B cell (primary cell): ENCODE measurements at regions not wholly inside any gene's neighbourhood (a gene's known extent, or its start where the extent isn't known, plus 50 kb on each side); places are given as distances from the start of the nearest gene placed in this dataset.
"Not testable (repeated sequence)": the region's sequence is repeated elsewhere in the genome, so short reads cannot be mapped to it uniquely, and the experiment has no call there.

Experiments used
- ATAC-seq: fragments of 200-7000 bp; cut with Tn5 transposase; one replicate; pipeline ENCODE4 v1.10.0; 2021; ENCODE audit warnings: low read depth, mild to moderate bottlenecking, moderate number of reproducible peaks, moderate library complexity
- CTCF ChIA-PET: fragments of 350-600 bp; sonication (Branson Sonifier 250); formaldehyde crosslinking; loops from one replicate; lab custom pipeline; 2021; ENCODE audit warnings: antibody characterized with exemption, inconsistent platforms; lab: Charles Lee
- POLR2A ChIA-PET: fragments of 350-600 bp; sonication (Branson Sonifier 250); formaldehyde crosslinking; loops from one replicate; lab custom pipeline; 2021; ENCODE audit warnings: antibody characterized with exemption; lab: Charles Lee
- DNase-seq: peaks from one replicate; pipeline ENCODE4 v3.0.0; 2013
- H2AFZ ChIP-seq: 2 replicates; pipeline ENCODE4 v1.6.1; 2012; ENCODE audit warnings: mild to moderate bottlenecking, low read depth, low read length; ENCODE audit not compliant: insufficient read depth, poor library complexity, severe bottlenecking
- H3K27ac ChIP-seq, 2 donors: 1 replicate in 1 of 2; 2 replicates in 1 of 2; pipeline ENCODE4 v1.5.1; 2012 to 2013; ENCODE audit warnings: low read length in 2 of 2, mild to moderate bottlenecking in 2 of 2, moderate library complexity in 1 of 2
- H3K27me3 ChIP-seq, 4 experiments: fragments of 200-600 bp in 1 of 4; sonication (generic) in 1 of 4; replicated peaks in 1 of 4; 1 replicate in 2 of 4; 2 replicates in 2 of 4; pipeline versions ENCODE4 v1.6.1 to v1.7.0; 2013 to 2016; ENCODE audit warnings: low read length in 3 of 4, mild to moderate bottlenecking in 2 of 4, mixed read lengths in 1 of 4, moderate library complexity in 1 of 4; ENCODE audit not compliant: insufficient read depth in 4 of 4, control insufficient read depth in 3 of 4; ENCODE audit errors: control extremely low read depth in 1 of 4
- H3K36me3 ChIP-seq, 2 experiments: replicated peaks in 1 of 2; 1 replicate in 1 of 2; 2 replicates in 1 of 2; pipeline versions ENCODE4 v1.6.1 to v1.7.1; 2013; ENCODE audit warnings: low read length in 1 of 2; ENCODE audit not compliant: insufficient read depth in 2 of 2, control insufficient read depth in 1 of 2; ENCODE audit errors: control extremely low read depth in 1 of 2, extremely low read depth in 1 of 2
- H3K4me1 ChIP-seq, 2 donors: fragments of 200-600 bp in 1 of 2; sonication (generic) in 1 of 2; 1 replicate in 1 of 2; 2 replicates in 1 of 2; pipeline versions ENCODE4 v1.5.1 to v1.6.1; 2013 to 2017; ENCODE audit warnings: low read length in 2 of 2; ENCODE audit not compliant: control insufficient read depth in 2 of 2, insufficient read depth in 2 of 2
- H3K4me2 ChIP-seq: replicated peaks from 2 replicates; pipeline ENCODE3; 2012; ENCODE audit warnings: mild to moderate bottlenecking, low read depth, low read length; ENCODE audit not compliant: poor library complexity, severe bottlenecking
- H3K4me3 ChIP-seq, 5 experiments: fragments of 200-600 bp in 1 of 5; sonication (generic) in 1 of 5; 1 replicate in 3 of 5; 2 replicates in 2 of 5; pipeline versions ENCODE4 v1.5.1 to v1.7.0; 2011 to 2016; ENCODE audit warnings: low read length in 4 of 5, mild to moderate bottlenecking in 4 of 5, low read depth in 2 of 5, control low read depth in 1 of 5, moderate library complexity in 1 of 5; ENCODE audit not compliant: insufficient read depth in 1 of 5; ENCODE audit errors: control extremely low read depth in 1 of 5, extremely low read depth in 1 of 5
- H3K79me2 ChIP-seq: fragments of 200-600 bp; sonication (generic); one replicate; pipeline ENCODE4 v1.6.0; 2016; ENCODE audit warnings: low read length; ENCODE audit not compliant: control insufficient read depth, insufficient read depth
- H3K9ac ChIP-seq: fragments of 200-600 bp; sonication (generic); 2 replicates; pipeline ENCODE4 v1.6.1; 2017; ENCODE audit warnings: mild to moderate bottlenecking, low read length, moderate library complexity
- H3K9me3 ChIP-seq, 3 donors: one replicate each; pipeline versions ENCODE4 v1.6.1 to v1.7.1; 2013; ENCODE audit warnings: low read length in 2 of 3; ENCODE audit not compliant: control insufficient read depth in 2 of 3, insufficient read depth in 1 of 3; ENCODE audit errors: control extremely low read depth in 1 of 3
- H4K20me1 ChIP-seq: 2 replicates; pipeline ENCODE4 v1.6.0; 2012; ENCODE audit warnings: mild to moderate bottlenecking, low read length; ENCODE audit not compliant: insufficient read depth, control insufficient read depth, poor library complexity, severe bottlenecking
- H3K27ac Mint-ChIP-seq: one replicate; pipeline ENCODE4 v1.8.0; 2021; ENCODE audit warnings: mixed read lengths
- H3K27me3 Mint-ChIP-seq: one replicate; pipeline ENCODE4 v1.8.0; 2021; ENCODE audit warnings: mixed read lengths
- H3K4me1 Mint-ChIP-seq: one replicate; pipeline ENCODE4 v1.8.0; 2021; ENCODE audit warnings: mixed read lengths
- H3K4me3 Mint-ChIP-seq: one replicate; pipeline ENCODE4 v1.8.0; 2021; ENCODE audit warnings: mixed read lengths
- H3K9me3 Mint-ChIP-seq: one replicate; pipeline ENCODE4 v1.8.0; 2022; ENCODE audit warnings: mixed read lengths; ENCODE audit not compliant: insufficient read depth
- CTCF ChIP-seq: fragments of 200-600 bp; IDR thresholded peaks from one replicate; pipeline ENCODE4 v1.8.0; 2022; ENCODE audit warnings: antibody characterized with exemption, mild to moderate bottlenecking
- EZH2 ChIP-seq: IDR thresholded peaks from 2 replicates; pipeline ENCODE4 v1.6.1; 2012; ENCODE audit warnings: borderline replicate concordance, low read depth, mild to moderate bottlenecking, moderate library complexity, low read length; ENCODE audit not compliant: insufficient read depth, poor library complexity, severe bottlenecking
- WGBS: methylation state at CpG from one replicate; pipeline ENCODE4 v1.1.5; 2013; ENCODE audit warnings: missing lambda C conversion rate; ENCODE audit not compliant: insufficient coverage; 5-methylcytosine and 5-hydroxymethylcytosine counted together
- intact Hi-C: fragments of 100-400 bp; cut with micrococcal nuclease; formaldehyde crosslinking; loops from one replicate; pipeline ENCODE4 v1.10.0; 2022

- not testable (repeated sequence) for H3K4me2 ChIP-seq, H3K9me3 Mint-ChIP-seq
These were observed 198.4 kb downstream of the LAT start for GRCh38 chr16:29182940-29183868.

GRCh38 chr16:29182501-29182900, 197.6 kb downstream of the LAT start:
- WGBS, result 94% methylated on average over 9 of the region's 9 CpGs
- intact Hi-C loops, result no loop called here

More at GRCh38 chr16:29182940-29183868, 198.4 kb downstream of the LAT start:
- H2AFZ ChIP-seq, ATAC-seq, H3K27ac ChIP-seq, H3K4me3 Mint-ChIP-seq, H3K9ac ChIP-seq, H3K4me3 ChIP-seq, CTCF ChIA-PET, POLR2A ChIA-PET, H3K27me3 ChIP-seq, H3K4me1 ChIP-seq, intact Hi-C loops, H3K27ac Mint-ChIP-seq, H3K79me2 ChIP-seq, H3K27me3 Mint-ChIP-seq, H3K9me3 ChIP-seq, H4K20me1 ChIP-seq, H3K4me1 Mint-ChIP-seq, H3K36me3 ChIP-seq, DNase-seq: not testable (repeated sequence)
- WGBS, result 96% methylated on average over 14 of the region's 25 CpGs

GRCh38 chr16:29181921-29182411, 197.1 kb downstream of the LAT start:
- H3K27me3 Mint-ChIP-seq, H3K27me3 ChIP-seq, H4K20me1 ChIP-seq, intact Hi-C loops, CTCF ChIA-PET, H3K4me3 Mint-ChIP-seq, H3K9ac ChIP-seq, H3K27ac Mint-ChIP-seq, H2AFZ ChIP-seq, H3K36me3 ChIP-seq, H3K4me3 ChIP-seq, H3K27ac ChIP-seq, H3K4me1 ChIP-seq, H3K9me3 ChIP-seq, H3K4me2 ChIP-seq, H3K9me3 Mint-ChIP-seq, H3K79me2 ChIP-seq, H3K4me1 Mint-ChIP-seq: not testable (repeated sequence)
- peak; percentile 31 for ATAC-seq
- DNase-seq, result peak; percentile 39
- POLR2A ChIA-PET, result interaction anchor here (0.6 kb wide), 1 partner anchor 632 kb away, joined by 6 read pairs; no protein-coding TSS in a partner anchor
- 84% methylated on average over 12 of the region's 17 CpGs for WGBS

More at GRCh38 chr16:29182501-29182900, 197.6 kb downstream of the LAT start:
- Histone ChIP-seq H3K9ac (no peak overlapping the region), H3K79me2 (no peaks in the 10 kb centered on the region), H3K27me3 (no peaks in the 10 kb centered on the region), H4K20me1 (no peaks in the 10 kb centered on the region), H3K36me3 (no peaks in the 10 kb centered on the region), H3K27ac (no peak overlapping the region), H3K4me1 (no peaks in the 10 kb centered on the region), H2AFZ (no peak overlapping the region), H3K4me3 (no peak overlapping the region), H3K9me3 (no peaks in the 10 kb centered on the region), H3K4me2 (no peak overlapping the region)
- H3K9me3 Mint-ChIP-seq, result no peaks in the 10 kb centered on the region
- POLR2A ChIA-PET, result interaction anchor here (0.6 kb wide), 1 partner anchor 631 kb away, joined by 6 read pairs; no protein-coding TSS in a partner anchor
- ATAC-seq, result no peak
- H3K4me1 Mint-ChIP-seq, result no peaks in the 10 kb centered on the region
- no peak for DNase-seq
- H3K27ac Mint-ChIP-seq, result no peak overlapping the region
- CTCF ChIA-PET, result no interaction called here
- H3K4me3 Mint-ChIP-seq, result no peak overlapping the region
- TF ChIP-seq EZH2 (no peak), CTCF (no peak)
- H3K27me3 Mint-ChIP-seq, result no peaks in the 10 kb centered on the region
